Fibroblast of villous mesenchyme (primary cell): ENCODE measurements at regions not wholly inside any gene's neighbourhood (a gene's known extent, or its start where the extent isn't known, plus 50 kb on each side); places are given as distances from the start of the nearest gene placed in this dataset.
A peak's percentile ranks its signal among the peaks of the same experiment; 100 is the strongest.

ENCODE experiments used
- DNase-seq: peaks from one replicate; pipeline ENCODE4 v3.0.0-alpha.2; 2010; ENCODE audit warnings: low read depth
- H3K4me3 ChIP-seq: 2 replicates; pipeline ENCODE4 v1.5.1; 2011; ENCODE audit warnings: low read depth, mild to moderate bottlenecking, low read length
- TF ChIP-seq, protein P1 (sequence below): IDR thresholded peaks from 2 replicates; pipeline ENCODE4 v1.5.1; 2012; ENCODE audit warnings: low read depth, mild to moderate bottlenecking, low read length; ENCODE audit not compliant: insufficient read depth

DNA sequence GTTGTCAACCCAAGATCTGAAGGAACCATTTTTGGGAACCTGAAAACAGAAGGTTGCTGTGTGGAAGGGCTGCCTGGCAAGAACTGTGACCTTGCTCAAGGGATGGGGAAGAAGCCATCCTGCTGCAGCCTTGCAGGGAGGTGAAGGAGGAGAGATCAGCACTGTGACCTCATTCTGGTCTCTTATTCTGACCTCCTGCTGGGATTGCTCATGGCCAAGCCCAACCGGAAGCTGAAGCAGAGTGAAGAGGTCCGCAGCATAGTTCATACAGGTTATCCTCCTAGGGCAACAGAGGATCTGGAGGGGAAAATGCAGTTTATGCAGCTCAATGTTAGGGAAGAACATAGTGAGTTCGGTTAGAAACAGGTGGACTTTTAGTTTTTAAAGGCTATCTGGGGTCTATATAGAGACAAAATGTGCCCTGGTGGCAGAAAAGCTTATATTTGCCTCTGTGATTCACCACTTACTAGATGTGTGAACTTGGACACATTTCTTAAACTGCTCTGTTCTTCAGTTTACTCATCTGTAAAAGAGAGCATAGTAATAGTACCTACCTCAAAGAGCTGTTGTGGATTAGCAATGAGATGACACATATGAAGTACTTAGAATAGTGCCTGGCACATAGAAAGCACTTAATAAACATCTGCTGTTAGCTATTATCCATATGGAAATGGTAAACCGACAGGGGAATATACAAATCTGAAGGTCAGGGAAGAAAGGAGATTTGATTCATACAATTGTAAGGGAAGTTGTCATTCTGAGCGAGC lies 57.9 kb upstream of the BNC2 start:
- TF ChIP-seq, protein P1, sequence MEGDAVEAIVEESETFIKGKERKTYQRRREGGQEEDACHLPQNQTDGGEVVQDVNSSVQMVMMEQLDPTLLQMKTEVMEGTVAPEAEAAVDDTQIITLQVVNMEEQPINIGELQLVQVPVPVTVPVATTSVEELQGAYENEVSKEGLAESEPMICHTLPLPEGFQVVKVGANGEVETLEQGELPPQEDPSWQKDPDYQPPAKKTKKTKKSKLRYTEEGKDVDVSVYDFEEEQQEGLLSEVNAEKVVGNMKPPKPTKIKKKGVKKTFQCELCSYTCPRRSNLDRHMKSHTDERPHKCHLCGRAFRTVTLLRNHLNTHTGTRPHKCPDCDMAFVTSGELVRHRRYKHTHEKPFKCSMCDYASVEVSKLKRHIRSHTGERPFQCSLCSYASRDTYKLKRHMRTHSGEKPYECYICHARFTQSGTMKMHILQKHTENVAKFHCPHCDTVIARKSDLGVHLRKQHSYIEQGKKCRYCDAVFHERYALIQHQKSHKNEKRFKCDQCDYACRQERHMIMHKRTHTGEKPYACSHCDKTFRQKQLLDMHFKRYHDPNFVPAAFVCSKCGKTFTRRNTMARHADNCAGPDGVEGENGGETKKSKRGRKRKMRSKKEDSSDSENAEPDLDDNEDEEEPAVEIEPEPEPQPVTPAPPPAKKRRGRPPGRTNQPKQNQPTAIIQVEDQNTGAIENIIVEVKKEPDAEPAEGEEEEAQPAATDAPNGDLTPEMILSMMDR: no peak

DNA sequence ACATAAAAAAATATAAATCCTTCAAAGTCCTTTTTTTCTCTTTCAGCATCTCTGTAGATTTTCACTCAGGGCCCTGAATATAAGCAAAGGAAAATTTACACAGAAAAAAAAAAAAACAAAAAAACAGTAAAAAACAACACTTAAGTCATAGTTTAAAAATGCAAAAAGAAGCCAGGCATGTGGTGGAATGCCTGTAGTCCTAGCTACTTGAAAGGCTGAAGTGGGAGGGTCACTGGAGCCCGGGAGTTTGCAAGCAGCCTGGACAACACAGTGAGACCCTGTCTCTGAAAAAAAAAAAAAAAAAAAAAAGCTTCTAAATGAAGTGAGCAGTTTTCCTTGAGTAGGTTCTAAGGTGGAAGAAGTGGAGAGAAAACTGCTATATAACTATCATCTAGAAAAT lies 55.0 kb upstream of the BNC2 start:
- H3K4me3 ChIP-seq: no peak overlapping the region
- TF ChIP-seq, protein P1: no peak
- DNase-seq: peak; percentile 44

More for the DNA sequence above, 57.9 kb upstream of the BNC2 start:
- DNase-seq: no peak
- no peak overlapping the region for H3K4me3 ChIP-seq

DNA sequence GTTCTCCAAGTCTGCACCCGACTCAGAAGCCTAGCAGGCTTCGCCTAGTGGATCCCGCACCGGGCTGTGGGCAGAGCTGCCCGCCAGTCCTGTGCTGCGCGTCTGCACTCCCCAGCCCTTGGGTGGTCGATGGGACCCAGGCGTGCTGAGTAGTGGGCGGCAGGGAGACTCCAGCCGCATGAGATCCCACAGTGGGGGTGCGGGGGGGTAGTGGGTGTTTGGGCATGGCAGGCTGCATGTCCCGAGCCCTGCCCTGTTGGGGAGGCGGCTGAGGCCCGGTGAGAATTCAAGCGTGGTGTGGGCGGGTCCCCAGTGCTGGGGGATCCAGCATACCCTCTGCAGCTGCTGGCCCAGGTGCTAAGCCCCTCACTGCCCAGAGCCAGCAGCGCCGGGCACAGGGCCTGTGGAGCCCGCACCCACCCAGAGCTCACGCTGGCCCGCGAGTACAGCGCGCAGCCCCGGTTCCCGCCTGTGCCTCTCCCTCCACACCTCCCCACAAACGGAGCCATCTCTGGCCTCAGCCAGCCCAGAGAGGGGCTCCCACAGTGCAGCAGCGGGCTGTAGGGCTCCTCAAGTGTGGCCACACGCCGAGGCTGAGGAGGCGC lies 53.9 kb upstream of the BNC2 start:
- DNase-seq: no peak
- no peak overlapping the region for H3K4me3 ChIP-seq
- TF ChIP-seq, protein P1: no peak

DNA sequence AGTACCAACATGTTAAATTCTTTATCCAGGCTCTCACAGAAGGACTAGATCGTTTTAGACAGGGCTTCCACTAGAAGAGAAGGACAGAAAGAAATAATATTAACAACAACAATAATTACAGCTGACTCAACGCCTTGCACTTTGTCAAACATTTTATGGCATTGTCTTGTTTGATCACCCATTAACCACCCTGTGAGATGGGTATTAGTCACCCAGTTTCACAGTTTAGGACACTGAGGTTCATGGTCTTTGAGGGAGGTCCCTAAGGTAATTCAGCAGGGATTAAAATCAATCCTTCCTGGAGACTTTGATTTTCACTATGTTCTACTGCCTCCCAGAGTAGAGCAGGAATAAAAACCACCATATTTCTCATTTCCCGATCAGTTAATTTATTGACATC lies 51.4 kb upstream of the BNC2 start:
- no peak overlapping the region for H3K4me3 ChIP-seq
- DNase-seq: peak; percentile 7
- TF ChIP-seq, protein P1: no peak
